Memory B cell (primary cell): ENCODE measurements at regions not wholly inside any gene's neighbourhood (a gene's known extent, or its start where the extent isn't known, plus 50 kb on each side); places are given as distances from the start of the nearest gene placed in this dataset.

Experiments used
- ATAC-seq: fragments of 150-1000 bp; cut with Tn5 transposase; 2 replicates; pipeline ENCODE4 v1.10.0; 2021; ENCODE audit warnings: low read depth, mild to moderate bottlenecking, moderate library complexity
- DNase-seq, 2 donors: peaks; one replicate each; pipeline ENCODE4 v3.0.0; 2022; ENCODE audit warnings: low spot score in 2 of 2
- H3K27ac Mint-ChIP-seq: one replicate; pipeline ENCODE4 v1.8.0; 2022; ENCODE audit warnings: mild to moderate bottlenecking, moderate library complexity, mixed read lengths
- H3K27me3 Mint-ChIP-seq: one replicate; pipeline ENCODE4 v1.8.0; 2022; ENCODE audit warnings: mixed read lengths
- H3K36me3 Mint-ChIP-seq: one replicate; pipeline ENCODE4 v1.8.0; 2022; ENCODE audit warnings: mild to moderate bottlenecking, mixed read lengths
- H3K4me1 Mint-ChIP-seq: one replicate; pipeline ENCODE4 v1.8.0; 2022; ENCODE audit warnings: mixed read lengths
- H3K4me3 Mint-ChIP-seq: one replicate; pipeline ENCODE4 v1.8.0; 2022; ENCODE audit warnings: mild to moderate bottlenecking, moderate library complexity, mixed read lengths
- H3K9me3 Mint-ChIP-seq: one replicate; pipeline ENCODE4 v1.8.0; 2022; ENCODE audit warnings: mixed read lengths

DNA sequence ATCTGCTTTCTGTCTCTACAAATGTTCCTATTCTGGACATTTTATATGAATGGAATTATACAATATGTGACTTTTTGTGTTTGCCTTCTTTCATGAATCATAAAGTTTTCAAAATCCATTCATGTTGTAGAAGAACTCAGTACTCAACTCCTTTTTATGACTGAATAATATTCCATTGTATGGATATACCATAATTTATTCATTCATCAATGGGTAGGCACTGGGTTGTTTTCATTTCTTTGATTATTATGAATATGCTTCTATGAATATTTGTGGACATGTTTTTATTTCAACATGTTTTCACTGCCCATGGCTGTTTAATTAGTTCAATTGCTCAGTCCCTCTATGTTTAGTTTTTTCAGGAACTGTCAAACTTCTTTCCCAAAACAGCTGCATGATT, 76.5 kb upstream of the GTSF1L start:
- peaks cover 10% of the 10 kb centered on the region for H3K27me3 Mint-ChIP-seq
- H3K27ac Mint-ChIP-seq = no peak overlapping the region

DNA sequence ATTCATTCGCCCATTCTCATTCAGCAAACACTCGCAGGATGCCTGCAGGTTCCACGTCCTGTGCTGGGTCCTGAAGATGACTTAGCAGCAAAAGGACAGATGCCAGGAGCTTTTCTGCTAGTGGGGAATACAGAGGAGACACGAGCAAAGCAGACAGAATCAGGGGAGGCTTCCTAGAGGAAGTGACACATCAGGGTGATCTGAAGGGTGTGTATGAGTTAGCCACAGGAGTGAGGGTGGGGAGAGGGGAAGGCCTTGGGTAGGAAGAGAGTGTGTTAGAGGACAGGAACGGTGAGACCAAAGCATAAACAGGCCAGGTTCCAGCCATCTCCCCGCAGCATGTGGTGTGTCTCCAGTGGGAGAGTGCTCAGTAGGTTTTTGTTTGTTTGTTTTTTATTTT, 73.4 kb upstream of the GTSF1L start:
- ATAC-seq (no peak), DNase-seq (no peak)
- Mint-ChIP-seq H3K9me3 (peaks cover 12% of the 10 kb centered on the region), H3K27ac (no peak overlapping the region), H3K4me3 (no peak overlapping the region), H3K36me3 (peaks cover 5% of the 10 kb centered on the region), H3K4me1 (no peaks in the 10 kb centered on the region), H3K27me3 (peaks cover 13% of the 10 kb centered on the region)

More for the DNA sequence above, 76.5 kb upstream of the GTSF1L start:
- H3K4me3 Mint-ChIP-seq = no peak overlapping the region
- DNase-seq = no peak
- H3K4me1 Mint-ChIP-seq = no peaks in the 10 kb centered on the region
- ATAC-seq = no peak
- H3K36me3 Mint-ChIP-seq = peaks cover 5% of the 10 kb centered on the region
- H3K9me3 Mint-ChIP-seq = peaks cover 18% of the 10 kb centered on the region

DNA sequence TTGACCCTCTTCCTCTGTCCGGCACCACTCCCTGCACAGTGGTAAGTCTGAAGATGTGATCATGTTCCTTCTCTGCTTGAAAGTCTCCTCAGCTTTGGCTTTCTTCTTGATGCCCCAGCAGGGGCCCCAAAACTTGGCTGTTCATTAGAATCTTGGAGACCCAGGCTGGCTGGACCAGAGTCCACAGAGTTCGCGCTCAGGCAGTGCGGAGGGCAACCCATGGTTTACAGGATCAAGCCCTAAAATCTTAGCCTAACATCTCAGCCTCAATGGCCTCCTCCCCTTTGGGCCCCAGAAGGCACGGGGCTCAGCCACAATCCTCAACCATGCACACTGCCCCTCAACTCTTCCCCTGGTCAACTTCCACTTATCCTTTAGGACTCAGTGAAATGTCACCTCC, 72.9 kb upstream of the GTSF1L start:
- H3K27ac Mint-ChIP-seq = no peak overlapping the region
- peaks cover 14% of the 10 kb centered on the region for H3K27me3 Mint-ChIP-seq
- DNase-seq = no peak
- no peak for ATAC-seq
- H3K36me3 Mint-ChIP-seq = peaks cover 5% of the 10 kb centered on the region
- peaks cover 12% of the 10 kb centered on the region for H3K9me3 Mint-ChIP-seq
- no peaks in the 10 kb centered on the region for H3K4me1 Mint-ChIP-seq
- no peak overlapping the region for H3K4me3 Mint-ChIP-seq

DNA sequence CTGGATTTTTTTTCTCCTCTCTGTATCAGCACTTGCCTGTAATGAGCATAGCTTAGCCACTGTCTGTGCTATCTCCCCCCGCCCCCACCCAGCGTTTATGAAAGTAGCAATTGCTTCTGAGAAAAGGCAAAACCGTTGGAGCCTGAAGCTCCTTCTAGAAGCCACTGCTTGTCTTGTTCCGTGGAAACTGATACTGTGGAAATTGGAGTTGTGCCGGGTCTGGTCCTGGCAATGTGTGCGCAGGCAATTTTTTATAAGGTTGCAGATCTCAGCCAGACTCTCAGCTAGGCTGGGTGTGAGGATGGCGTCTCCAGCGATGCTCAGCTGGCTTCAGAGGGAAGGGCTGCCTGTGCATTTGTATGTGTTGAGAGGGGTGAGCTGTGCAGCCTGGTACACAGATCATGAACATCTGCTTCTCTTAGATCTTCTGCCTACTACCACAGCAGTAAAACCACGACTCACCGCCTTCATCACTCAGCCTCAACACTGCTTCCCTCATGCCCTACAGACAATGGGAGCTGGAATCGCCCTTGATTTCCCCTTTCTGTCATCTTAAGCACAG, 72.4 kb upstream of the GTSF1L start:
- ATAC-seq (no peak), DNase-seq (no peak)
- H3K27me3 Mint-ChIP-seq = peaks cover 14% of the 10 kb centered on the region
- H3K27ac Mint-ChIP-seq = no peak overlapping the region
- peaks cover 11% of the 10 kb centered on the region for H3K9me3 Mint-ChIP-seq
- no peak overlapping the region for H3K4me3 Mint-ChIP-seq
- peaks cover 5% of the 10 kb centered on the region for H3K36me3 Mint-ChIP-seq
- H3K4me1 Mint-ChIP-seq = no peaks in the 10 kb centered on the region

DNA sequence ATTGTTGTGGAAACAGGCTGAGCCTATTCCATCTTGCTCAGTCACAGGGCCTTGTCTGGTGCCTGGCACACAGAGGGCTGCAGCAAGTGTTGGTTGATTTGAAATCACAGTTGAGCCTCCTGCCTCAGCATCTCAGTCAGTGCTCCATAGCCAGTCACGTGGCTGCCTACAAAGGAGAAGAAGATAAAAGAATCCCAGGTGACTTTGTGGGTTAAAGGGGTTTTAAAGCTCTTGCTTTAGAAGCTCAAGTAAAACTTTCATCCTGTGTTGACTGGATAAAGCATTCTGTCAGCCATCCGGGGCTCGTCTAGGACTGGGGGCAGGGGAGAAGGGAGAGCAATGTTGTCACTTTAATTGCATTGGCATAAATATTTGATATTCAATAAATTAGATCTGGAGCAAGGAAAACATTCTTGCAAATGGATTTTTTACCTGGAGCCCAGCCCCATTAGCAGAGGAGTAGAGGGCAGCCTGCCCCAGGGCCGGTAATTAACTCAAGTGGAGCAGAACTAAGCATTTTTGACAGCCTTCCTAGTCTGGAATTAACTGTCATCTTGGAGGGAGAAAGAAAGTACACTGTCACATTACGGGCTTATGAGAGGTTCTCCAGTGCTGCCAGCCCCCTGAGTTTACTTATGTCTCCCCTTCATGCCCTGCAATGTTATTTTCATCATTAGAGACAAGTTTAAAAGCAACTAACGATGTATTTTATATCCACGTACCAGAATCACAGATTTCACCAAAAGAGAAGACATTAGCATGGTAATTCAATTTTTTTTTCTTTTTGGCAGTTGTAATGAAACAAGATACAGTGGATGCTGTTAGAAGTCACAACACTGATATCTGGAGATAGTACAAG, 71.7 kb upstream of the GTSF1L start:
- H3K4me3 Mint-ChIP-seq = no peak overlapping the region
- H3K4me1 Mint-ChIP-seq = no peaks in the 10 kb centered on the region
- DNase-seq = no peak
- ATAC-seq = no peak
- peaks cover 3% of the 10 kb centered on the region for H3K36me3 Mint-ChIP-seq
- H3K9me3 Mint-ChIP-seq = peaks cover 8% of the 10 kb centered on the region
- no peak overlapping the region for H3K27ac Mint-ChIP-seq
- H3K27me3 Mint-ChIP-seq = peaks cover 12% of the 10 kb centered on the region

DNA sequence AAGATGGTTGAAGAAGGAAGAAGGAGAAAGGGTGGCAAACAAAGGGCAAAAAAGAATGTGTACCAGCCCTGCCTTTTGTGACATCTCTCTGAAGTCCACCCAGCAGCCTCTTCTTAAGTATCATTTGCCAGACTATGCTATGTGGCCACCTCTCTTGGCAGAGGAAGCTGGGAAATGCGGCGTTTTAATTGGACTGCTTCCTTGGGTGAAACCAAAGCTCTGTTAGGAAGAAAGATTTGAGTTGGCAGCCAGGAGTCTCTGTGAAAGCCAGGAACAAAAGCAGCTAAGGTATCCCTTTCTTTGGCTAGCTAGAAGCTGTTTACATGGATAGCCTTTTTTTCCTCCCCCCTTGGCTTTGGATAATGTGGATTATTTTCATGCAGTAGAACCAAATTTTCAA, 67.5 kb upstream of the GTSF1L start:
- Mint-ChIP-seq H3K9me3 (peaks cover 13% of the 10 kb centered on the region), H3K27ac (no peak overlapping the region), H3K4me1 (no peaks in the 10 kb centered on the region), H3K27me3 (peaks cover 7% of the 10 kb centered on the region), H3K4me3 (no peak overlapping the region), H3K36me3 (peaks cover 9% of the 10 kb centered on the region)
- DNase-seq (no peak), ATAC-seq (no peak)

DNA sequence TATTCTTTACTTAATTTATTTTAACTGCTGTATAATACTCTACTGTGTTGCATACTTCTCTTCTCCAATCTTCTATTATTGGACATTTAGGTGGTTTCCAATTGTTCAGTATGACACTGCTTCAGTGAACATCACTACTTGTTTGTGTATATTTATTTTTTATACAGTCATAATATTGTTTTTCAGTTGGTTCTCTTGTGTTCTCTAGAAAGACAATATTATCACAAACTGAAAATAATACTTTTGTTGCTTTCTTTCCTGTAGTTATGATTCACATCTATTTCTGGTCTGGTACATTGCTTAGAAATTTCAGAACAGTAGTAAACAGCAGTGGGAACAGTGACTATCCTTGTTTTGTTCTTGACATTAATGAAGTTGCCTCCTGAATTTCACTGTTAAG, 62.8 kb upstream of the GTSF1L start:
- no peak for ATAC-seq

DNA sequence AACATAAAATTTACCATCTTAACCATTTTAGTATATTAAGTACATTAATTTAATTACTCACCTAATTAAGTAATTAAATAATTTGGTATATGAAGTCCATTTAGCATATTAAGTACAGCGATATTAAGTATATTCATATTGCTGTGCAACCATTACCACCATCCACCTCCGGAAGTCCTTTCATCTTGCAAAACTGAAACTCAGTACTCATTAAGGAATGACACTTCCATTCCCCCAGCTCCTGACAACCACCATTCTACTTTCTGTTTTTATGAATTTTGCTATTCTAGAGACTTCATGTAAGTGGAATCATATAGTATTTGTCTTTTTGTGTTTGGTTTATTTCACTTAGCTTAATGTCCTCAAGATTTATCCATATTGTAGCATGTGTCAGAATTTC, 61.1 kb upstream of the GTSF1L start:
- H3K36me3 Mint-ChIP-seq = peaks cover 6% of the 10 kb centered on the region
- peaks cover 3% of the 10 kb centered on the region for H3K27me3 Mint-ChIP-seq
- ATAC-seq = no peak
- H3K9me3 Mint-ChIP-seq = peaks cover 9% of the 10 kb centered on the region
- no peak overlapping the region for H3K27ac Mint-ChIP-seq
- no peak for DNase-seq
- peaks cover under 1% of the 10 kb centered on the region for H3K4me1 Mint-ChIP-seq
- H3K4me3 Mint-ChIP-seq = no peak overlapping the region

More for the DNA sequence above, 62.8 kb upstream of the GTSF1L start:
- Mint-ChIP-seq H3K4me1 (no peaks in the 10 kb centered on the region), H3K9me3 (peaks cover 10% of the 10 kb centered on the region), H3K27me3 (peaks cover 3% of the 10 kb centered on the region), H3K4me3 (no peak overlapping the region), H3K27ac (no peak overlapping the region), H3K36me3 (peaks cover 7% of the 10 kb centered on the region)
- DNase-seq = no peak

DNA sequence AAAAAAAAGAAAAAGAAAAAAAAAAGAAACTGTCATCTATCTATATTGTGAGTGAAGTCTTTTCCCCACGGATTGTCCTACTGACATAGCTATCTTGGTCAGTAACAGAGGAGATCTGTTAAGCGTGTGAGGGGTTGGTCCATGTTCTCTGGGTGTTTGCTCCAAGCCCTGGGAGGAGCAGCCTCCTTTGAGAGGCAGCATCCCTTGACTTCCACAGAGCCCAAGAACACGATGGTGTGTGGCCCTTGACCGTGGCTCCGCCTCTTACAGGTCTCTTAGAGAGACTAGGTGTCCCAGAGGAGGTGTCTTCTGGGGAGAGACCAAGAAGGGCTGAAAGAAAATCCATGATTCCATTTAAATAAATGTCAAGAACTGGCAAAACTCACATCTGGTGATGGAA, 60.1 kb upstream of the GTSF1L start:
- H3K27ac Mint-ChIP-seq = no peak overlapping the region
- ATAC-seq = no peak
- H3K27me3 Mint-ChIP-seq = no peaks in the 10 kb centered on the region
- peaks cover 3% of the 10 kb centered on the region for H3K4me1 Mint-ChIP-seq
- peaks cover 1% of the 10 kb centered on the region for H3K36me3 Mint-ChIP-seq
- no peak for DNase-seq
- no peak overlapping the region for H3K4me3 Mint-ChIP-seq
- H3K9me3 Mint-ChIP-seq = peaks cover 1% of the 10 kb centered on the region

DNA sequence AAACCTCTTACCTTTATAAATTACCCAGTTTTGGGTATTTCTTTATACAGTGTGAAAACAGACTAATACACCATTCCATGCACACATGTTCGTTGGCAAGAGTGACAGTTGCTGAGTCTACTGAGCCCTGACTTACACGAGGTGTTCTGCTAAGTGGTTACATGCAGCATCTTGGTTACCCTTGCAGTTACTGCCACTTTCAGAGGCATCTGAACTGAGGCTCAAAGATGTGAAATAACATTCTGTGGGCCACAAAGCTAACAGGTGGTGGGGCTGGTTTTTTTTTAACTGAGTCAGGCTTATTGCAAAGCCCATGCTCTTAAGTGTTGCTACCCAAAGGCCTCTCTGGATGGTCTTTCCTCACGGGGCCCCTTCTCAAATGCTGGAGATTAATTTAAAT, 54.4 kb upstream of the GTSF1L start:
- H3K36me3 Mint-ChIP-seq = peaks cover 2% of the 10 kb centered on the region
- H3K9me3 Mint-ChIP-seq = peaks cover 4% of the 10 kb centered on the region
- H3K4me1 Mint-ChIP-seq = peaks cover 4% of the 10 kb centered on the region
- DNase-seq = no peak
- ATAC-seq = no peak
- H3K27ac Mint-ChIP-seq = no peak overlapping the region
- peaks cover 3% of the 10 kb centered on the region for H3K27me3 Mint-ChIP-seq
- H3K4me3 Mint-ChIP-seq = no peak overlapping the region

DNA sequence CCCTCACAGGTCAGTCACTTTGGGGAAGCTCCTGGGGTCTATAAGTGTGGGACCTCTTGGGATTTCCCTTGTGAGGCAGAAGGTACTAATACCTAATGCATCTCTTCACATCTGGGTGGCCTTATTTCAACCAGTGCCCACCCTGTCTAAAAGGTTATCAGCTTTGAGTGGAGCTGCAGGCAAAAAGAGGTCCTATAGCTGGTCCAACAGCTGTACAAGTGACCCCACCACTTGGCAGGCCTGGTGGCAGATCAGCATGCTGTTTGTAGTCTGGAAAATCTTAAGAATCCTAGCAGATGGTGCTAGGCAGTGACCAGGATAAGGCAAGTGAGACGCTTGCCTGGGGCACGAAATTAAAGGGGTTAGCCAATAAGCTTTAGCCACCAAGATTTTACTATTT, 51.6 kb upstream of the GTSF1L start:
- ATAC-seq = no peak
- Mint-ChIP-seq H3K27me3 (peaks cover 9% of the 10 kb centered on the region), H3K4me3 (no peak overlapping the region), H3K27ac (no peak overlapping the region), H3K9me3 (peaks cover 4% of the 10 kb centered on the region), H3K4me1 (peaks cover 6% of the 10 kb centered on the region), H3K36me3 (peaks cover 2% of the 10 kb centered on the region)
- no peak for DNase-seq

DNA sequence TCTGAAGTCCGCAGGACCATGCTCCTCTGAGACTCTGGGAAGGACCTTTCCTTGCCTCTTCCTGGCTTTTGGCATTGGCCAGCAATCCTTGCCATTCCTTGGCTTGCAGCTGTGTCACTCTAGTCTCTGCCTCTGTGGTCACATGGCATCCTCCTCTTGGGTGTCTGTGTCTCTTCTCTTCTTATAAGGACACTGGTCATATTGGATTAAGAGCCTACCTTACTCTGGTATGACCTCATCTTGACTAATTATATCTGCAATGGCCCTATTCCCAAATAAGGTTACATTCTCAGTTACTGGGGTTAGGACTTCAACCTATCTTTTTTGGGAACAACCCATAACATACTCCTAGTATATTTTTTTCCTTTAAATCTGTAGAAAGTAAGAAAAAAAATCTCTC, 49.9 kb upstream of the GTSF1L start:
- peaks cover 14% of the 10 kb centered on the region for H3K27me3 Mint-ChIP-seq
- no peak overlapping the region for H3K4me3 Mint-ChIP-seq
- H3K27ac Mint-ChIP-seq = no peak overlapping the region
- peaks cover 4% of the 10 kb centered on the region for H3K9me3 Mint-ChIP-seq
- no peak for ATAC-seq
- peaks cover 2% of the 10 kb centered on the region for H3K36me3 Mint-ChIP-seq
- DNase-seq = no peak
- H3K4me1 Mint-ChIP-seq = peaks cover 2% of the 10 kb centered on the region
